NCI-H774 (cell line): ENCODE measurements at regions not wholly inside any gene's neighbourhood (a gene's known extent, or its start where the extent isn't known, plus 50 kb on each side); places are given as distances from the start of the nearest gene placed in this dataset.

ENCODE experiments used
- DNase-seq: peaks from one replicate; lab custom pipeline; 2025; lab: John Stamatoyannopoulos, UW

GRCh38 chr2:137824501-137824900, 139.8 kb upstream of the HNMT start:
- no peak for DNase-seq

GRCh38 chr2:137826373-137827372, 137.6 kb upstream of the HNMT start:
- no peak for DNase-seq

GRCh38 chr2:137828624-137829023, 135.6 kb upstream of the HNMT start:
- DNase-seq = no peak

GRCh38 chr2:137829251-137829650, 135.0 kb upstream of the HNMT start:
- DNase-seq = no peak

GRCh38 chr2:137834760-137835379, 129.4 kb upstream of the HNMT start:
- DNase-seq = no peak

- DNase-seq = no peak
Observed at GRCh38 chr2:137836671-137837070, 127.6 kb upstream of the HNMT start.

- no peak for DNase-seq
Observed at GRCh38 chr2:137837830-137838229, 126.4 kb upstream of the HNMT start.

- DNase-seq = peak; percentile 59
Observed at GRCh38 chr2:137838255-137839092, 125.8 kb upstream of the HNMT start.

- DNase-seq = no peak
Observed at GRCh38 chr2:137842430-137842829, 121.8 kb upstream of the HNMT start.

- no peak for DNase-seq
Observed at GRCh38 chr2:137842952-137843351, 121.3 kb upstream of the HNMT start.

GRCh38 chr2:137845422-137845821, 118.9 kb upstream of the HNMT start:
- DNase-seq = no peak

- no peak for DNase-seq
Observed at GRCh38 chr2:137846993-137847392, 117.3 kb upstream of the HNMT start.

GRCh38 chr2:137847443-137847842, 116.8 kb upstream of the HNMT start:
- DNase-seq = no peak

- DNase-seq = no peak
Observed at GRCh38 chr2:137857881-137858280, 106.4 kb upstream of the HNMT start.

- DNase-seq = no peak
Observed at GRCh38 chr2:137862651-137863050, 101.6 kb upstream of the HNMT start.

- peak; percentile 50 for DNase-seq
Observed at GRCh38 chr2:137865954-137866540, 98.2 kb upstream of the HNMT start.

GRCh38 chr2:137870682-137871081, 93.6 kb upstream of the HNMT start:
- no peak for DNase-seq

- no peak for DNase-seq
Observed at GRCh38 chr2:137872577-137872976, 91.7 kb upstream of the HNMT start.

GRCh38 chr2:137873536-137874244, 90.6 kb upstream of the HNMT start:
- DNase-seq = peak; percentile 19

GRCh38 chr2:137879121-137879520, 85.2 kb upstream of the HNMT start:
- DNase-seq = no peak

- no peak for DNase-seq
Observed at GRCh38 chr2:137881711-137882110, 82.6 kb upstream of the HNMT start.
